Activated naive CD4-positive, alpha-beta T cell treated with anti-CD3 and anti-CD28 coated beads, Interleukin-2, amount 10 ng/mL, durations not matched to agents 7 days and 5 days (primary cell): ENCODE measurements at regions not wholly inside any gene's neighbourhood (a gene's known extent, or its start where the extent isn't known, plus 50 kb on each side); places are given as distances from the start of the nearest gene placed in this dataset.

ENCODE experiments used
- CTCF ChIA-PET: fragments of 350-600 bp; sonication (Branson Sonifier 250); formaldehyde crosslinking; loops from one replicate; lab custom pipeline; 2021; ENCODE audit warnings: antibody characterized with exemption; lab: Charles Lee
- DNase-seq: peaks from one replicate; pipeline ENCODE4 v3.0.0-alpha.2; 2020
- H3K27ac Mint-ChIP-seq: one replicate; pipeline ENCODE4 v1.8.0; 2021; ENCODE audit warnings: mild to moderate bottlenecking, moderate library complexity, mixed read lengths
- H3K27me3 Mint-ChIP-seq: one replicate; pipeline ENCODE4 v1.8.0; 2021; ENCODE audit warnings: mild to moderate bottlenecking, mixed read lengths
- H3K36me3 Mint-ChIP-seq: one replicate; pipeline ENCODE4 v1.8.0; 2021; ENCODE audit warnings: mixed read lengths
- H3K4me1 Mint-ChIP-seq: one replicate; pipeline ENCODE4 v1.8.0; 2021; ENCODE audit warnings: mixed read lengths
- H3K4me3 Mint-ChIP-seq: one replicate; pipeline ENCODE4 v1.8.0; 2021; ENCODE audit warnings: mild to moderate bottlenecking, moderate library complexity, mixed read lengths
- H3K9me3 Mint-ChIP-seq: one replicate; pipeline ENCODE4 v1.8.0; 2021; ENCODE audit warnings: mixed read lengths

GRCh38 chr5:143693651-143694252 is 118.2 kb upstream of the HMHB1 start:
- Mint-ChIP-seq H3K27me3 (no peaks in the 10 kb centered on the region), H3K27ac (no peak overlapping the region), H3K4me3 (no peak overlapping the region), H3K4me1 (peaks cover 2% of the 10 kb centered on the region), H3K36me3 (no peaks in the 10 kb centered on the region), H3K9me3 (peaks cover 5% of the 10 kb centered on the region)
- CTCF ChIA-PET, result no interaction called here
- no peak for DNase-seq

- Mint-ChIP-seq H3K36me3 (no peaks in the 10 kb centered on the region), H3K27ac (no peak overlapping the region), H3K4me1 (peaks cover 2% of the 10 kb centered on the region), H3K9me3 (peaks cover 5% of the 10 kb centered on the region), H3K4me3 (no peak overlapping the region), H3K27me3 (no peaks in the 10 kb centered on the region)
- CTCF ChIA-PET, result no interaction called here
- no peak for DNase-seq
Observed at GRCh38 chr5:143692342-143692741, 119.6 kb upstream of the HMHB1 start.

- peaks cover 5% of the 10 kb centered on the region for H3K9me3 Mint-ChIP-seq
- CTCF ChIA-PET, result no interaction called here
- DNase-seq, result no peak
- H3K4me1 Mint-ChIP-seq, result peaks cover 2% of the 10 kb centered on the region
- H3K36me3 Mint-ChIP-seq, result no peaks in the 10 kb centered on the region
- H3K27ac Mint-ChIP-seq, result no peak overlapping the region
- H3K4me3 Mint-ChIP-seq, result no peak overlapping the region
- H3K27me3 Mint-ChIP-seq, result no peaks in the 10 kb centered on the region
Observed at GRCh38 chr5:143691945-143692290, 120.0 kb upstream of the HMHB1 start.

- CTCF ChIA-PET, result no interaction called here
- no peak overlapping the region for H3K27ac Mint-ChIP-seq
- H3K27me3 Mint-ChIP-seq, result no peaks in the 10 kb centered on the region
- no peaks in the 10 kb centered on the region for H3K36me3 Mint-ChIP-seq
- no peak for DNase-seq
- H3K9me3 Mint-ChIP-seq, result peaks cover 5% of the 10 kb centered on the region
- peaks cover 2% of the 10 kb centered on the region for H3K4me1 Mint-ChIP-seq
- H3K4me3 Mint-ChIP-seq, result no peak overlapping the region
Observed at GRCh38 chr5:143691287-143691944, 120.5 kb upstream of the HMHB1 start.

- H3K27ac Mint-ChIP-seq, result no peak overlapping the region
- no peaks in the 10 kb centered on the region for H3K36me3 Mint-ChIP-seq
- no peak for DNase-seq
- no peak overlapping the region for H3K4me3 Mint-ChIP-seq
- H3K9me3 Mint-ChIP-seq, result peaks cover 5% of the 10 kb centered on the region
- CTCF ChIA-PET, result no interaction called here
- H3K27me3 Mint-ChIP-seq, result no peaks in the 10 kb centered on the region
- no peaks in the 10 kb centered on the region for H3K4me1 Mint-ChIP-seq
Observed at GRCh38 chr5:143687604-143688003, 124.4 kb upstream of the HMHB1 start.

GRCh38 chr5:143685246-143685815 is 126.6 kb upstream of the HMHB1 start:
- no peak overlapping the region for H3K4me3 Mint-ChIP-seq
- DNase-seq, result no peak
- H3K36me3 Mint-ChIP-seq, result no peaks in the 10 kb centered on the region
- CTCF ChIA-PET, result interaction anchor here (1.0 kb wide), 1 partner anchor 10 kb away, joined by 3 read pairs; no protein-coding TSS in a partner anchor
- peaks cover 5% of the 10 kb centered on the region for H3K9me3 Mint-ChIP-seq
- H3K27me3 Mint-ChIP-seq, result no peaks in the 10 kb centered on the region
- H3K4me1 Mint-ChIP-seq, result no peaks in the 10 kb centered on the region
- no peak overlapping the region for H3K27ac Mint-ChIP-seq

- Mint-ChIP-seq H3K4me3 (no peak overlapping the region), H3K27ac (no peak overlapping the region), H3K36me3 (no peaks in the 10 kb centered on the region), H3K9me3 (no peaks in the 10 kb centered on the region), H3K27me3 (no peaks in the 10 kb centered on the region), H3K4me1 (no peaks in the 10 kb centered on the region)
- CTCF ChIA-PET, result no interaction called here
- DNase-seq, result no peak
Observed at GRCh38 chr5:143683459-143683858, 128.5 kb upstream of the HMHB1 start.

- CTCF ChIA-PET, result interaction anchor here (0.9 kb wide), 1 partner anchor 10 kb away, joined by 3 read pairs; no protein-coding TSS in a partner anchor
- DNase-seq, result no peak
- Mint-ChIP-seq H3K9me3 (no peaks in the 10 kb centered on the region), H3K36me3 (no peaks in the 10 kb centered on the region), H3K27ac (no peak overlapping the region), H3K27me3 (no peaks in the 10 kb centered on the region), H3K4me3 (no peak overlapping the region), H3K4me1 (no peaks in the 10 kb centered on the region)
Observed at GRCh38 chr5:143682929-143683386, 129.0 kb upstream of the HMHB1 start.

GRCh38 chr5:143682246-143682905 is 129.6 kb upstream of the HMHB1 start:
- H3K4me3 Mint-ChIP-seq, result no peak overlapping the region
- CTCF ChIA-PET, result interaction anchor here (0.6 to 0.9 kb wide), 3 partner anchors 9 to 901 kb away, joined by 3 to 4 read pairs (median 3); no protein-coding TSS in a partner anchor
- no peaks in the 10 kb centered on the region for H3K27me3 Mint-ChIP-seq
- no peak overlapping the region for H3K27ac Mint-ChIP-seq
- H3K36me3 Mint-ChIP-seq, result no peaks in the 10 kb centered on the region
- no peaks in the 10 kb centered on the region for H3K4me1 Mint-ChIP-seq
- DNase-seq, result no peak
- H3K9me3 Mint-ChIP-seq, result no peaks in the 10 kb centered on the region

GRCh38 chr5:143680672-143681259 is 131.2 kb upstream of the HMHB1 start:
- H3K27me3 Mint-ChIP-seq, result no peaks in the 10 kb centered on the region
- H3K9me3 Mint-ChIP-seq, result no peaks in the 10 kb centered on the region
- CTCF ChIA-PET, result no interaction called here
- no peaks in the 10 kb centered on the region for H3K4me1 Mint-ChIP-seq
- no peaks in the 10 kb centered on the region for H3K36me3 Mint-ChIP-seq
- H3K27ac Mint-ChIP-seq, result no peak overlapping the region
- DNase-seq, result no peak
- no peak overlapping the region for H3K4me3 Mint-ChIP-seq

GRCh38 chr5:143679777-143680176 is 132.2 kb upstream of the HMHB1 start:
- CTCF ChIA-PET, result no interaction called here
- Mint-ChIP-seq H3K4me1 (no peaks in the 10 kb centered on the region), H3K27me3 (peaks cover 2% of the 10 kb centered on the region), H3K9me3 (no peaks in the 10 kb centered on the region), H3K36me3 (no peaks in the 10 kb centered on the region), H3K4me3 (no peak overlapping the region), H3K27ac (no peak overlapping the region)
- DNase-seq, result no peak

GRCh38 chr5:143678148-143678905 is 133.6 kb upstream of the HMHB1 start:
- H3K27ac Mint-ChIP-seq, result no peak overlapping the region
- CTCF ChIA-PET, result no interaction called here
- no peaks in the 10 kb centered on the region for H3K4me1 Mint-ChIP-seq
- no peak overlapping the region for H3K4me3 Mint-ChIP-seq
- no peaks in the 10 kb centered on the region for H3K36me3 Mint-ChIP-seq
- DNase-seq, result no peak
- H3K27me3 Mint-ChIP-seq, result peaks cover 13% of the 10 kb centered on the region
- H3K9me3 Mint-ChIP-seq, result no peaks in the 10 kb centered on the region

- Mint-ChIP-seq H3K36me3 (no peaks in the 10 kb centered on the region), H3K4me3 (no peak overlapping the region), H3K27ac (no peak overlapping the region), H3K4me1 (no peaks in the 10 kb centered on the region), H3K27me3 (peaks cover 13% of the 10 kb centered on the region), H3K9me3 (no peaks in the 10 kb centered on the region)
- CTCF ChIA-PET, result no interaction called here
- no peak for DNase-seq
Observed at GRCh38 chr5:143677403-143677802, 134.6 kb upstream of the HMHB1 start.

GRCh38 chr5:143676802-143677201 is 135.2 kb upstream of the HMHB1 start:
- no peak for DNase-seq
- no peaks in the 10 kb centered on the region for H3K4me1 Mint-ChIP-seq
- H3K27ac Mint-ChIP-seq, result no peak overlapping the region
- H3K27me3 Mint-ChIP-seq, result peaks cover 13% of the 10 kb centered on the region
- no peak overlapping the region for H3K4me3 Mint-ChIP-seq
- no peaks in the 10 kb centered on the region for H3K9me3 Mint-ChIP-seq
- CTCF ChIA-PET, result no interaction called here
- H3K36me3 Mint-ChIP-seq, result no peaks in the 10 kb centered on the region
